ENCODE measurements at regions not wholly inside any gene's neighbourhood (a gene's known extent, or its start where the extent isn't known, plus 50 kb on each side); places are given as distances from the start of the nearest gene placed in this dataset.

GRCh38 chr22:25361899-25362214 lies 142.4 kb downstream of the CRYBB2 start:
- no peak for TF ChIP-seq EZH2 (IDR thresholded peaks at IDR 0.05; ENCODE audit: insufficient read depth, poor library complexity, severe bottlenecking)
- no peak for TF ChIP-seq EZH2phosphoT487 (IDR thresholded peaks at IDR 0.05; ENCODE audit: insufficient read depth, low read depth)

Data from GM23248 (cell line).